Transverse colon (tissue), 4 donors: ENCODE measurements at regions not wholly inside any gene's neighbourhood (a gene's known extent, or its start where the extent isn't known, plus 50 kb on each side); places are given as distances from the start of the nearest gene placed in this dataset.

Source experiments
- DNase-seq: peaks from one replicate; pipeline ENCODE4 v3.0.0-alpha.2; 2019
- H3K27ac ChIP-seq, 4 donors: fragments of 200-600 bp; sonication (generic); 2 replicates each; pipeline ENCODE4 v1.5.1; 2016 to 2018; ENCODE audit warnings: inconsistent platforms in 4 of 4
- H3K27me3 ChIP-seq: fragments of 200-600 bp; sonication (generic); 2 replicates; pipeline ENCODE4 v1.5.1; 2017; ENCODE audit warnings: inconsistent platforms
- H3K36me3 ChIP-seq, 4 donors: fragments of 200-600 bp; sonication (generic); 2 replicates each; pipeline ENCODE4 v1.5.1; 2017 to 2019; ENCODE audit warnings: inconsistent platforms in 4 of 4
- H3K4me1 ChIP-seq, 4 donors: fragments of 200-600 bp; sonication (generic); 2 replicates each; pipeline ENCODE4 v1.5.1; 2017 to 2020; ENCODE audit warnings: inconsistent platforms in 4 of 4
- H3K4me3 ChIP-seq, 4 donors: fragments of 200-600 bp; sonication (generic); 1 replicate in 1 of 4; 2 replicates in 3 of 4; pipeline versions ENCODE4 v1.5.1 to v1.6.1; 2017 to 2019; ENCODE audit warnings: inconsistent platforms in 4 of 4
- H3K9me3 ChIP-seq, 2 donors: fragments of 200-600 bp; sonication (generic); 2 replicates each; pipeline ENCODE4 v1.5.1; 2017 to 2019; ENCODE audit warnings: inconsistent platforms in 2 of 2
- CTCF ChIP-seq, 5 experiments: fragments of 200-600 bp in 3 of 5; fragments of 450-650 bp in 2 of 5; sonication (generic) in 3 of 5; IDR thresholded peaks; 1 replicate in 2 of 5; 2 replicates in 3 of 5; pipeline ENCODE4 v1.5.1; 2016 to 2017; ENCODE audit warnings: antibody characterized with exemption in 5 of 5, inconsistent platforms in 3 of 5, mild to moderate bottlenecking in 2 of 5, moderate library complexity in 1 of 5
- EP300 ChIP-seq: sonication (generic); formaldehyde crosslinking; IDR thresholded peaks from one replicate; pipeline ENCODE4 v1.6.1; 2017; ENCODE audit warnings: antibody characterized with exemption, low read depth
- POLR2A ChIP-seq: fragments of 450-650 bp; IDR thresholded peaks from one replicate; pipeline ENCODE4 v1.6.1; 2016; ENCODE audit warnings: antibody characterized with exemption, mild to moderate bottlenecking, moderate library complexity
- POLR2AphosphoS5 ChIP-seq, 3 donors: sonication (generic); formaldehyde crosslinking; IDR thresholded peaks; one replicate each; pipeline ENCODE4 v1.6.1; 2016; ENCODE audit warnings: antibody characterized with exemption in 3 of 3
- WGBS, 2 donors: methylation state at CpG; one replicate each; pipeline ENCODE4 v1.1.5; 2018; ENCODE audit warnings: low coverage in 1 of 2; 5-methylcytosine and 5-hydroxymethylcytosine counted together
- in situ Hi-C, 4 donors: fragments of 200-750 bp; cut with MboI; loops; one replicate each; pipeline versions ENCODE4 v1.15.0 to v1.15.1; 2017; ENCODE audit warnings: low sequenced_read_pairs in 3 of 4, low pct_ligation_motif_present in 1 of 4, low pct_unique_long_range_greater_than_20kb in 1 of 4
- intact Hi-C: fragments of 100-400 bp; cut with DNase I; formaldehyde crosslinking; loops from one replicate; pipeline ENCODE4 v1.15.1; 2023; ENCODE audit warnings: low total_unique reads

- Histone ChIP-seq H3K27ac (no peak overlapping the region), H3K4me1 (no peaks in the 10 kb centered on the region), H3K36me3 (no peaks in the 10 kb centered on the region), H3K27me3 (no peaks in the 10 kb centered on the region), H3K4me3 (no peak overlapping the region), H3K9me3 (no peaks in the 10 kb centered on the region)
- intact Hi-C loops = no loop called here
- DNase-seq = no peak
- no peak for TF ChIP-seq POLR2AphosphoS5 (IDR thresholded peaks at IDR 0.05)
- TF ChIP-seq EP300 = no peak
- TF ChIP-seq CTCF (IDR thresholded peaks at IDR 0.05) = no peak
- no peak for TF ChIP-seq POLR2A
- in situ Hi-C loops = loop anchor here (25.0 kb wide), 3 partner anchors 323 to 498 kb away; no protein-coding TSS in a partner anchor
Measured at GRCh38 chr2:75410702-75411101, 150.0 kb downstream of the EVA1A start.

- Histone ChIP-seq H3K27me3 (no peaks in the 10 kb centered on the region), H3K36me3 (no peaks in the 10 kb centered on the region), H3K27ac (no peak overlapping the region), H3K9me3 (no peaks in the 10 kb centered on the region), H3K4me3 (no peak overlapping the region), H3K4me1 (no peaks in the 10 kb centered on the region)
- no peak for DNase-seq
- no peak for TF ChIP-seq POLR2AphosphoS5 (IDR thresholded peaks at IDR 0.05)
- no peak for TF ChIP-seq EP300
- no peak for TF ChIP-seq POLR2A
- no peak for TF ChIP-seq CTCF (IDR thresholded peaks at IDR 0.05)
- in situ Hi-C loops (loop anchor here (10.0 to 25.0 kb wide), 4 partner anchors 321 to 496 kb away; no protein-coding TSS in a partner anchor), intact Hi-C loops (no loop called here)
Measured at GRCh38 chr2:75408771-75409170, 152.0 kb downstream of the EVA1A start.

GRCh38 chr2:75407038-75407530 is 153.7 kb downstream of the EVA1A start:
- Histone ChIP-seq H3K27ac (no peak overlapping the region), H3K4me3 (no peak overlapping the region), H3K4me1 (no peaks in the 10 kb centered on the region), H3K36me3 (no peaks in the 10 kb centered on the region), H3K9me3 (no peaks in the 10 kb centered on the region), H3K27me3 (peaks cover 7% of the 10 kb centered on the region)
- in situ Hi-C loops (loop anchor here (10.0 to 25.0 kb wide), 4 partner anchors 320 to 495 kb away; no protein-coding TSS in a partner anchor), intact Hi-C loops (no loop called here)
- no peak for DNase-seq
- WGBS, 2 donors = 43 to 47% methylated on average over 3 of the region's 3 CpGs
- TF ChIP-seq POLR2AphosphoS5 (IDR thresholded peaks at IDR 0.05) (no peak), CTCF (IDR thresholded peaks at IDR 0.05) (no peak), POLR2A (no peak), EP300 (no peak)

GRCh38 chr2:75406131-75406581 is 154.6 kb downstream of the EVA1A start:
- H3K27me3 ChIP-seq = peaks cover 9% of the 10 kb centered on the region
- in situ Hi-C loops = loop anchor here (10.0 to 25.0 kb wide), 4 partner anchors 319 to 494 kb away; no protein-coding TSS in a partner anchor
- no peaks in the 10 kb centered on the region for H3K36me3 ChIP-seq

More at GRCh38 chr2:75406131-75406581, 154.6 kb downstream of the EVA1A start:
- intact Hi-C loops = no loop called here
- DNase-seq = no peak
- WGBS, 2 donors = 79 to 80% methylated on average over 1 of the region's 1 CpG
- TF ChIP-seq POLR2A = no peak
- no peak for TF ChIP-seq EP300
- TF ChIP-seq CTCF (IDR thresholded peaks at IDR 0.05) = no peak
- no peak for TF ChIP-seq POLR2AphosphoS5 (IDR thresholded peaks at IDR 0.05)
- H3K9me3 ChIP-seq = no peaks in the 10 kb centered on the region
- no peak overlapping the region for H3K4me3 ChIP-seq
- H3K4me1 ChIP-seq = no peaks in the 10 kb centered on the region
- no peak overlapping the region for H3K27ac ChIP-seq
